Adrenal gland (tissue), 9 donors: ENCODE measurements at regions not wholly inside any gene's neighbourhood (a gene's known extent, or its start where the extent isn't known, plus 50 kb on each side); places are given as distances from the start of the nearest gene placed in this dataset.

Source experiments
- DNase-seq, 7 donors: peaks; one replicate each; pipeline ENCODE4 v3.0.0-alpha.2; 2019 to 2020
- H3K27ac ChIP-seq, 5 donors: fragments of 200-600 bp; sonication (generic) in 4 of 5; 1 replicate in 3 of 5; 2 replicates in 2 of 5; pipeline versions ENCODE4 v1.5.1 to v1.8.0; 2016 to 2020; ENCODE audit warnings: mild to moderate bottlenecking in 1 of 5
- H3K27me3 ChIP-seq: fragments of 200-600 bp; 2 replicates; pipeline ENCODE4 v1.8.0; 2021
- H3K36me3 ChIP-seq, 2 donors: fragments of 200-600 bp; replicated peaks in 1 of 2; 1 replicate in 1 of 2; 2 replicates in 1 of 2; pipeline versions ENCODE4 v1.5.1 to v1.8.0; 2018 to 2022
- H3K4me1 ChIP-seq, 2 donors: fragments of 200-600 bp; replicated peaks in 1 of 2; 1 replicate in 1 of 2; 2 replicates in 1 of 2; pipeline versions ENCODE4 v1.5.1 to v1.8.0; 2018 to 2021
- H3K4me3 ChIP-seq, 4 donors: fragments of 200-600 bp; sonication (generic) in 3 of 4; one replicate each; pipeline ENCODE4 v1.5.1; 2016 to 2018
- H3K9me3 ChIP-seq, 3 donors: fragments of 200-600 bp; sonication (generic) in 1 of 3; replicated peaks in 1 of 3; 1 replicate in 2 of 3; 2 replicates in 1 of 3; pipeline versions ENCODE4 v1.5.1 to v1.8.0; 2016 to 2021
- POLR2A ChIP-seq, 2 donors: fragments of 450-650 bp; IDR thresholded peaks; one replicate each; pipeline ENCODE4 v1.6.1; 2017; ENCODE audit warnings: antibody characterized with exemption in 2 of 2, mild to moderate bottlenecking in 2 of 2, moderate library complexity in 1 of 2
- WGBS, 4 donors: extraction: QIAGEN DNeasy Blood & Tissue Kit in 2 of 4; methylation state at CpG; one replicate each; pipeline versions ENCODE4 v1.1.5 to v1.1.7; 2013 to 2017; 5-methylcytosine and 5-hydroxymethylcytosine counted together
- intact Hi-C, 2 donors: fragments of 100-400 bp; cut with DNase I; formaldehyde crosslinking; loops; one replicate each; pipeline versions ENCODE4 v1.14.1 to v1.15.0; 2022 to 2023
- TF ChIP-seq, protein P1 (sequence below), 6 experiments: fragments of 450-650 bp in 4 of 6; fragments of 200-600 bp in 2 of 6; sonication (generic) in 1 of 6; IDR thresholded peaks; 1 replicate in 5 of 6; 2 replicates in 1 of 6; pipeline versions ENCODE4 v1.5.1 to v1.8.0; 2016 to 2021; ENCODE audit warnings: antibody characterized with exemption in 6 of 6, mild to moderate bottlenecking in 2 of 6, moderate library complexity in 1 of 6
- donor health status: healthy with polysubstance abuse.
- donor health status: Bipolar disorder and iron deficiency.
- donor health status: DM: yes; HTN: yes; CAD: no.
- donor health status: DM: no; HTN: no; CAD: no.
- donor health status: DM: no; HTN: no; CAD: no.

DNA sequence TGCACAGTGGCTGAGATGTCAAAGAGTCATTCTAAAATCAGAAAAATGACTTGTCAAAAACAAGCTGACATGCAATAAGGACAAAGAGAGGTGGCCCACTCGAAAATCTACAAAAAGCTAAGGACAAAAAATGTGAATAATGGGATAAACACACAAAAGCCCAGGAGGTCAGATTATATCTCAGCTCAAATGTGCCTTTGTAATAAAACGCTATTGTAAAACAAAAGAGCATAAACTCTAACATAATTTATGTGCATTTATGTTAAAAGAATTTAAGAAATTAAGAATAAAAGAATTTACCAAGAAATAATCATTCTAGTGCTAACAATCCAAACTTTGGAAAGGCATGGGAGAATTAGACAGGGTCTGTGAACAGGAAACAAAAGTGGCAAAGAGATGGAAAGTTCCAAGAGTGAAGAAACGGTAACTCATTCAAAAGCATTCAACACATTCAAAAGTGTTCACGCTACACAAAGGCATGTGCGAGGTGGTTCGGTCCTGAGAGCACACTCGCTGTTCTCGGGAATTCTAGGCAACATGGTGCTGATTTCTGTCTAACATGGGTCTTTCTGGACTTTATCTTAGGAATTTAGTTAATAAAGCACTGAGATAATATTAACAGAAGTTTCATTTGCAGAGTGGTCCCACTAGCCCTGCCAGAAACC, 197.7 kb downstream of the KATNAL1 start:
- no peaks in the 10 kb centered on the region for H3K36me3 ChIP-seq
- H3K4me1 ChIP-seq = peaks cover 0 to 13% of the 10 kb centered on the region in 2 donors
- no peak overlapping the region for H3K27ac ChIP-seq
- no peaks in the 10 kb centered on the region for H3K9me3 ChIP-seq
- 85 to 90% (median 88%) methylated on average over 8 of the region's 8 CpGs for WGBS, 4 donors
- no peak for TF ChIP-seq POLR2A (IDR thresholded peaks at IDR 0.05)
- TF ChIP-seq, protein P1, sequence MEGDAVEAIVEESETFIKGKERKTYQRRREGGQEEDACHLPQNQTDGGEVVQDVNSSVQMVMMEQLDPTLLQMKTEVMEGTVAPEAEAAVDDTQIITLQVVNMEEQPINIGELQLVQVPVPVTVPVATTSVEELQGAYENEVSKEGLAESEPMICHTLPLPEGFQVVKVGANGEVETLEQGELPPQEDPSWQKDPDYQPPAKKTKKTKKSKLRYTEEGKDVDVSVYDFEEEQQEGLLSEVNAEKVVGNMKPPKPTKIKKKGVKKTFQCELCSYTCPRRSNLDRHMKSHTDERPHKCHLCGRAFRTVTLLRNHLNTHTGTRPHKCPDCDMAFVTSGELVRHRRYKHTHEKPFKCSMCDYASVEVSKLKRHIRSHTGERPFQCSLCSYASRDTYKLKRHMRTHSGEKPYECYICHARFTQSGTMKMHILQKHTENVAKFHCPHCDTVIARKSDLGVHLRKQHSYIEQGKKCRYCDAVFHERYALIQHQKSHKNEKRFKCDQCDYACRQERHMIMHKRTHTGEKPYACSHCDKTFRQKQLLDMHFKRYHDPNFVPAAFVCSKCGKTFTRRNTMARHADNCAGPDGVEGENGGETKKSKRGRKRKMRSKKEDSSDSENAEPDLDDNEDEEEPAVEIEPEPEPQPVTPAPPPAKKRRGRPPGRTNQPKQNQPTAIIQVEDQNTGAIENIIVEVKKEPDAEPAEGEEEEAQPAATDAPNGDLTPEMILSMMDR (IDR thresholded peaks at IDR 0.05) = no peak
- intact Hi-C loops = loop anchor here (5.0 to 10.0 kb wide), 2 partner anchors 255 to 337 kb away; partner anchors contain the start of gene UBL3 (in 2 of the 2)
- no peak for DNase-seq
- H3K4me3 ChIP-seq = no peak overlapping the region
- H3K27me3 ChIP-seq = no peaks in the 10 kb centered on the region

DNA sequence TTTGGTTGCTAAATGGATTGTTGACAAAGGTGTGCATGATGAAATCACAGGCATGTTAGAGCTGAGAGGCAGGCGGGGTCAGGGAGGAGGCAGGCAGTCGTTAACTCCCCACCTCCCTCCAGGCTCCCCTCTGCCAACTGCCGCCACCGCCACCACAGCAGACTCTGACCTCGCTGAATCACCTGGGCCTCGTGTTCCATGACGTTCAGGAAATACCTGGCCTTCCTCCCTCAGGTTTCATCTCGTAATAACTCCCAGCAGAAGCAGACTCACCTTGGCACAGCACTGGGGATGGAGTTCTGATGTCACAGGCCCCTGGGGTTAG, 198.5 kb downstream of the KATNAL1 start:
- Histone ChIP-seq H3K27ac (no peak overlapping the region), H3K27me3 (no peaks in the 10 kb centered on the region), H3K9me3 (no peaks in the 10 kb centered on the region), H3K4me1 (peaks cover 0 to 6% of the 10 kb centered on the region in 2 donors), H3K36me3 (no peaks in the 10 kb centered on the region), H3K4me3 (no peak overlapping the region)
- TF ChIP-seq, protein P1 (IDR thresholded peaks at IDR 0.05) = no peak
- TF ChIP-seq POLR2A (IDR thresholded peaks at IDR 0.05) = no peak
- WGBS, 4 donors = 70 to 85% (median 79%) methylated on average over 6 to 8 of the region's 8 CpGs
- intact Hi-C loops = no loop called here
- DNase-seq = no peak

DNA sequence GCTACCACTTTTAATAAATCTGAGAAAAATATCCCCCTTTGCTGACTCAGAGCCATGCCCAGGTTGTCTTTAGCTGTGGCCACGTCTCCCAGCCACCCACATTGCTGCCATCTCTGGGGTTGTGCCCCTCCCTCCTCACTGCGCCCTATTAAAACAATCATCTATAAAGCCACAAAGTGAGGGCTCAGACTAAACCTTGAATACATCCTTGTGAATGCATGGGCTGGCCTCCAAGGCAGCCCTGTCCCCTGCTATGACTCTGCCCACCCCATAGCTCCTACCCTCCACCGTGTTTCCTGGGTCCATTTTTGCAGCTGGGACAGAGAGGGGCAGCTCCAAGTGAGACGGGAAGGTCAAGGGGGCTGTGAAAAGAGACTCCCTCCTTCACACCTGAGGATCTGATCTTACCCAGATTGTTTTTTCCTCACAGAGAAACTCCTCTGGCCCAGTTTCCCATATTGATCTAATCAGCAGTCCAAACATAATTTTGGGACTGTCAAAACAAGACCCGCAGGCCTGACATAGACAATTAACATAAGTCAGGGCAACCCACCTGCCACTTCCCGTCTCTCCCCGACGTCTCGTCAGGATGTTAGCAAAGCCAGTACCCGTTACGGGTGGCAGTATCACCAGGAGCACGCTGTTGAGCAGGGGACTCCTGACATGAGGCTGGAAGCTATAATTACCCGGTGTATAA, 199.0 kb downstream of the KATNAL1 start:
- Histone ChIP-seq H3K27me3 (no peaks in the 10 kb centered on the region), H3K4me1 (peaks cover 0 to 6% of the 10 kb centered on the region in 2 donors), H3K9me3 (no peaks in the 10 kb centered on the region), H3K4me3 (no peak overlapping the region), H3K36me3 (no peaks in the 10 kb centered on the region), H3K27ac (no peak overlapping the region)
- TF ChIP-seq POLR2A (IDR thresholded peaks at IDR 0.05) = no peak
- TF ChIP-seq, protein P1 (IDR thresholded peaks at IDR 0.05) = no peak
- intact Hi-C loops = no loop called here
- no peak for DNase-seq
- 71 to 86% (median 76%) methylated on average over 13 of the region's 13 CpGs for WGBS, 4 donors

DNA sequence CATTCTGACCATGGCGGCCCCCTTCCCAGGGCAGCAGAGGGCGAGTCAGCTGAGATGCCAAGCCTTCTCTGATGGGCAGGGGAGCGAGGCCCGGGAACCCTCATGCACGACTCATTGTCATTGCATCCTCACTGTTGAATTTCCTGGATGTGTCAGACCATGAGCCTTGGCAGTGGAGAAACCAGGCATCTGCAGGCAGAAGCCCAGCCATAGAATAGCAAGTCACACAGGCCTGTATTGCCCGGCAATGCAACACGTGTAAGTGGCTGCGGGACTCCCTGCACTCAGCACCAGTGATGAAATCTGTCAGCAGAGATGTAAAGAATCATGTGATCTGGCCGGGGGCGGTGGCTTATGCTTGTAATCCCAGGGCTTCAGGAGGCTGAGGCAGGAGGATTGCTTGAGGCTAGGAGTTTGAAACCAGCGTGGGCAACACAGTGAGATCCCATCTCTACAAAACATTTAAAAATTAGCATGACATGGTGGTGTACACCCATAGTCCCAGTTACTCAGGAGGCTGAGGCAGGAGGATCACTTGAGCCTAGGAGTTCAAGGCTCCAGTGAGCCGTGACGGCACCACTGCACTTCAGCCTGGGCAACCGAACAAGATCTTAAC, 199.7 kb downstream of the KATNAL1 start:
- Histone ChIP-seq H3K9me3 (no peaks in the 10 kb centered on the region), H3K27me3 (no peaks in the 10 kb centered on the region), H3K4me1 (peaks cover 0 to 3% of the 10 kb centered on the region in 2 donors), H3K4me3 (no peak overlapping the region), H3K27ac (peak overlapping the region in 1 of 5 donors; percentile 51), H3K36me3 (no peaks in the 10 kb centered on the region)
- no peak for TF ChIP-seq POLR2A (IDR thresholded peaks at IDR 0.05)
- TF ChIP-seq, protein P1 (IDR thresholded peaks at IDR 0.05) = no peak
- WGBS, 4 donors = 79 to 86% (median 84%) methylated on average over 13 to 14 of the region's 14 CpGs
- DNase-seq = peak in 2 of 7 donors; percentile 32 to 35
- intact Hi-C loops = no loop called here
